ENCODE measurements at regions not wholly inside any gene's neighbourhood (a gene's known extent, or its start where the extent isn't known, plus 50 kb on each side); places are given as distances from the start of the nearest gene placed in this dataset.

DNA sequence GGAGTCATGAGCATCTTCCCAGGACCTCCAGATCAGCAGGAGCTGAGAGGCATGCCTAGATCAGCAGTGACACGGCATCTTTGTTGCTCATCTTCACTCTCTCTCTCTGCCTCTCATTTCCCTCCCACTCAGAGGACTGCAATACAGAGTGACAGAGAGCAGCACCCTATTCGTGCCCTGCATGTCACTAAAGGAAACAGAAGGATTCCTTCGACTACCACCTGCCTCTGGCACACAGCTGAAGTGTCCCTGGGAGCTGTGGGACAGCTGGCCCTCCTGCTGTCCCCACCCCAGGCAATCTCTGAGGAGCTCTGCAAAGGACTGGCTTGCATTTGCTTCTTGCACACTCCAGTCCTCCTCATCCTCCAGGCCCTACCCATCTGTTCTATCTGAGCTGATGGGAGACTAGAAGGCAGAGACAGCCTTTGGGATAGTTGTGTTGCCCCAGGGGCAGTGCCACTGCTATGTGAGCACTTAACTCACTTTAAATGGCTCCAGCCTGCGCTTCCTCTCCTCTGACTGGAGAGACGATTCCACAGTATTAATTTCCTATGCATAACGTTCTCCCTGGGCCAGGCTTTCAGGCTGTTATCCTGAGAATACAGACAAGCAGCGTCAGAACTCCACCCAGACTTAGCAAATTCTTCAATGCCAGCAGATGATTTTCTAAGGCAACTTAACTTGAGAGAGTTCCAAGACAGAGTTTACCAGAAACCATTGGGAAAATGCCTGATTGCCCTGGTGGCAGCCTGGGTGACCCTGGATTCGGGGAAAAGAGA lies 167.6 kb upstream of the MAP1B start:
- TF ChIP-seq CTCF (IDR thresholded peaks at IDR 0.05) = no peak
- H3K27me3 ChIP-seq = no peaks in the 10 kb centered on the region
- ATAC-seq = no peak
- H3K4me1 ChIP-seq = no peaks in the 10 kb centered on the region
- H3K27ac ChIP-seq = no peak overlapping the region
- H3K36me3 ChIP-seq = no peaks in the 10 kb centered on the region
- H3K9me3 ChIP-seq = no peaks in the 10 kb centered on the region
- DNase-seq = no peak
- intact Hi-C loops (cut with DNase I) = no loop called here
- no peak overlapping the region for H3K4me3 ChIP-seq

GRCh38 chr5:71943874-71944273 lies 163.4 kb upstream of the MAP1B start:
- Histone ChIP-seq H3K27ac (no peak overlapping the region), H3K36me3 (no peaks in the 10 kb centered on the region), H3K27me3 (no peaks in the 10 kb centered on the region), H3K4me3 (no peak overlapping the region), H3K4me1 (no peaks in the 10 kb centered on the region), H3K9me3 (peaks cover 0 to 5% of the 10 kb centered on the region in 2 donors)
- DNase-seq (no peak), ATAC-seq (no peak)
- intact Hi-C loops (cut with DNase I) = no loop called here
- TF ChIP-seq CTCF (IDR thresholded peaks at IDR 0.05) = no peak

DNA sequence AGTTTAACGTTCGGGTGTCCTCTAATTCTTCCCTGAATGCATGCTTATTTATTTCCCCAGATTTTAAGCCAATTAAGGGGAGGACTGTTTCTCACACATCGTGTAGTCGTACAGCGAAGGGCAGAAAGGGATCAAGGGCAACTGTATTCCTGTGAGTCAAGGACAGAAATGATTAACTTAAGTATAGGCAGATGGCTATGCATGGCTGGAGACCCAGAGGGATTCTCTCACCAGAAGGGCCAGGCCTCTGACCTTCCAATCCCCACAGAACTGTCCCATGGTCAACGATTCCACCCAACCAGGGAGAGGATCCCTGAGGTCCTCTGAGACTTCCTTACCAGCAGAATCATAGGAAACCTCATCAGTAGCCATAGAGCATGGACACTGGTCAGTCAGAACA lies 161.8 kb upstream of the MAP1B start:
- Histone ChIP-seq H3K27me3 (no peaks in the 10 kb centered on the region), H3K4me3 (no peak overlapping the region), H3K9me3 (peaks cover 0 to 16% of the 10 kb centered on the region in 2 donors), H3K27ac (no peak overlapping the region), H3K4me1 (no peaks in the 10 kb centered on the region), H3K36me3 (no peaks in the 10 kb centered on the region)
- DNase-seq (no peak), ATAC-seq (no peak)
- TF ChIP-seq CTCF (IDR thresholded peaks at IDR 0.05) = no peak
- intact Hi-C loops (cut with DNase I) = no loop called here

GRCh38 chr5:71946343-71947030 lies 160.8 kb upstream of the MAP1B start:
- ATAC-seq (no peak), DNase-seq (no peak)
- H3K4me3 ChIP-seq = no peak overlapping the region
- peaks cover 0 to 16% of the 10 kb centered on the region in 2 donors for H3K9me3 ChIP-seq
- no peaks in the 10 kb centered on the region for H3K36me3 ChIP-seq
- no peak overlapping the region for H3K27ac ChIP-seq
- TF ChIP-seq CTCF (IDR thresholded peaks at IDR 0.05) = no peak
- H3K4me1 ChIP-seq = no peaks in the 10 kb centered on the region
- intact Hi-C loops (cut with DNase I) = no loop called here
- no peaks in the 10 kb centered on the region for H3K27me3 ChIP-seq

DNA sequence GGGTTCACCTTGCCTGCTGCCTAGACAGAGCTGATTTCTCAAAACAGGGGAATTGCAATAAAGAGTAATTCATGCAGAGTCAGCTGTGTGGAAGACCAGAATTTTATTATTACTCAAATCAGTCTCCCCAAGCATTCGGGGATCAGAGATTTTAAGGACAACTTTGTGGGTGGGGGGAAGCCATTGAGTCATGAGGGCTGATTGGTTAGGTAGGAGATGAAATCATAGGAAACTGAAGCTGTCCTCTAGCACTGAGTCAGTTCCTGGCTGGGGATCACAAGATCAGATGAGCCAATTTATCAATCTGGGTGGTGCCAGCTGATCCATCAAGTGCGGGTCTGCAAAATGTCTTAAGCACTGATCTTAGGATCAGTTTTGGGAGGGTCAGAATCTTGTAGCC lies 159.1 kb upstream of the MAP1B start:
- Histone ChIP-seq H3K36me3 (no peaks in the 10 kb centered on the region), H3K27ac (no peak overlapping the region), H3K4me3 (no peak overlapping the region), H3K9me3 (peaks cover 0 to 16% of the 10 kb centered on the region in 2 donors), H3K27me3 (no peaks in the 10 kb centered on the region), H3K4me1 (no peaks in the 10 kb centered on the region)
- intact Hi-C loops (cut with DNase I) = no loop called here
- DNase-seq (no peak), ATAC-seq (no peak)
- TF ChIP-seq CTCF (IDR thresholded peaks at IDR 0.05) = no peak

Measured in left lung (tissue), 4 donors.